ENCODE measurements at regions not wholly inside any gene's neighbourhood (a gene's known extent, or its start where the extent isn't known, plus 50 kb on each side); places are given as distances from the start of the nearest gene placed in this dataset.

DNA sequence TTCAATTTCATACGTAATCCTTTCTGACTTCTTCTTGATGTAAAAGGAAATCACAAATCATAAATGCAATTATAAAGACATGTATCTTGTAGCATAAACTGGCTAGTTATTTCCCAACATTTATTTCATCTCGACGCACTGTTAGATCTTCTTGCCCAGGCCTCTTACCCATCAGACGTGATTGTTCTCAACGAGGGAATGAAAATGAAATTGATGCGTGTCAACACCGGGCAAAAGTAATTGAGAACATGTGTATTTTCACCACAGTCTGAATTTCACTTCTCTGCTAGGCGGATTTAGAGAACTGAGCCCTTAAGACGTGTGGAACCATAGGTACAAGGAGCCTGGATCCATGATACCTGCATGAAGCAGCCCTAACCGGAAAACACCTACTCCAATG, 519.7 kb downstream of the KCNT2 start:
- TF ChIP-seq, protein P1, sequence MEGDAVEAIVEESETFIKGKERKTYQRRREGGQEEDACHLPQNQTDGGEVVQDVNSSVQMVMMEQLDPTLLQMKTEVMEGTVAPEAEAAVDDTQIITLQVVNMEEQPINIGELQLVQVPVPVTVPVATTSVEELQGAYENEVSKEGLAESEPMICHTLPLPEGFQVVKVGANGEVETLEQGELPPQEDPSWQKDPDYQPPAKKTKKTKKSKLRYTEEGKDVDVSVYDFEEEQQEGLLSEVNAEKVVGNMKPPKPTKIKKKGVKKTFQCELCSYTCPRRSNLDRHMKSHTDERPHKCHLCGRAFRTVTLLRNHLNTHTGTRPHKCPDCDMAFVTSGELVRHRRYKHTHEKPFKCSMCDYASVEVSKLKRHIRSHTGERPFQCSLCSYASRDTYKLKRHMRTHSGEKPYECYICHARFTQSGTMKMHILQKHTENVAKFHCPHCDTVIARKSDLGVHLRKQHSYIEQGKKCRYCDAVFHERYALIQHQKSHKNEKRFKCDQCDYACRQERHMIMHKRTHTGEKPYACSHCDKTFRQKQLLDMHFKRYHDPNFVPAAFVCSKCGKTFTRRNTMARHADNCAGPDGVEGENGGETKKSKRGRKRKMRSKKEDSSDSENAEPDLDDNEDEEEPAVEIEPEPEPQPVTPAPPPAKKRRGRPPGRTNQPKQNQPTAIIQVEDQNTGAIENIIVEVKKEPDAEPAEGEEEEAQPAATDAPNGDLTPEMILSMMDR (IDR thresholded peaks at IDR 0.05; ENCODE audit: insufficient read depth in 1 of 2, low read depth in 1 of 2, low read length in 1 of 2, severe bottlenecking in 1 of 2, unreplicated experiment in 1 of 2): no peak
- ChIA-PET CTCF (no interaction called here), POLR2A (no interaction called here)
- no peaks in the 10 kb centered on the region for H3K27me3 ChIP-seq (replicated peaks; ENCODE audit: control insufficient read depth, insufficient read depth, low read length)
- Mint-ChIP-seq H3K27me3 (ENCODE audit: insufficient read depth, unreplicated experiment) (no peaks in the 10 kb centered on the region), H3K36me3 (ENCODE audit: insufficient read depth, unreplicated experiment) (no peaks in the 10 kb centered on the region), H3K9me3 (ENCODE audit: unreplicated experiment) (no peaks in the 10 kb centered on the region), H3K27ac (ENCODE audit: unreplicated experiment) (no peak overlapping the region), H3K4me3 (ENCODE audit: unreplicated experiment) (no peak overlapping the region), H3K4me1 (ENCODE audit: low read depth, unreplicated experiment) (no peaks in the 10 kb centered on the region)
- intact Hi-C loops (cut with micrococcal nuclease; ENCODE audit: unreplicated experiment): no loop called here
- DNase-seq: no peak
- no TSS peak for BruUV-seq (replicated peaks)
- no peak overlapping the region for H3K4me3 ChIP-seq (ENCODE audit: low read depth, low read length)
- no peaks in the 10 kb centered on the region for H3K9me3 ChIP-seq
- no peaks in the 10 kb centered on the region for H3K36me3 ChIP-seq (ENCODE audit: control insufficient read depth, insufficient read depth, low read length)
- H3K4me1 ChIP-seq: no peaks in the 10 kb centered on the region

DNA sequence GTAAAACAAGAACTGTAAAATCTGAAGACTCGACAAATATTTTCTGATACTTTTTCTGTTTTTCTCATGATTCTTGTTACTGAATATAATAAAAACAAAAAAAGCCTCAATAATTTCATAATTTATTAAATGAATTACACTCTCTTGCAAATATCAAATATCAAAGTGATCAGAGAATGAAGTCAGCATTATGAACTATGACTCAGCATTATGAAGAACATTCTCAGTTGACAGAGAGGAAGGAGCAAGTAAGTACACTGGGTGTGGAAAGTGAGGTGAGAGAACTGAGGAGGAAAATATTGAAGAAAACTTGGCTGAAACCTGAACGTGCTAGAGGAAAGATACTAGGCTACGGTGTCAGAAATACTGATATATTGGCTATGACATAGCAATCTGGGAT, 529.5 kb downstream of the KCNT2 start:
- intact Hi-C loops (cut with micrococcal nuclease; ENCODE audit: unreplicated experiment): no loop called here
- Histone ChIP-seq H3K4me1 (no peaks in the 10 kb centered on the region), H3K27me3 (replicated peaks; ENCODE audit: control insufficient read depth, insufficient read depth, low read length) (no peaks in the 10 kb centered on the region), H3K9me3 (no peaks in the 10 kb centered on the region), H3K36me3 (ENCODE audit: control insufficient read depth, insufficient read depth, low read length) (no peaks in the 10 kb centered on the region), H3K4me3 (ENCODE audit: low read depth, low read length) (no peak overlapping the region)
- H3K4me3 Mint-ChIP-seq (ENCODE audit: unreplicated experiment): no peak overlapping the region
- ChIA-PET POLR2A (no interaction called here), CTCF (no interaction called here)
- H3K9me3 Mint-ChIP-seq (ENCODE audit: unreplicated experiment): no peaks in the 10 kb centered on the region
- H3K4me1 Mint-ChIP-seq (ENCODE audit: low read depth, unreplicated experiment): no peaks in the 10 kb centered on the region
- no TSS peak for BruUV-seq (replicated peaks)
- H3K27ac Mint-ChIP-seq (ENCODE audit: unreplicated experiment): no peak overlapping the region
- DNase-seq: no peak
- no peaks in the 10 kb centered on the region for H3K27me3 Mint-ChIP-seq (ENCODE audit: insufficient read depth, unreplicated experiment)
- no peaks in the 10 kb centered on the region for H3K36me3 Mint-ChIP-seq (ENCODE audit: insufficient read depth, unreplicated experiment)
- TF ChIP-seq, protein P1 (IDR thresholded peaks at IDR 0.05; ENCODE audit: insufficient read depth in 1 of 2, low read depth in 1 of 2, low read length in 1 of 2, severe bottlenecking in 1 of 2, unreplicated experiment in 1 of 2): no peak

DNA sequence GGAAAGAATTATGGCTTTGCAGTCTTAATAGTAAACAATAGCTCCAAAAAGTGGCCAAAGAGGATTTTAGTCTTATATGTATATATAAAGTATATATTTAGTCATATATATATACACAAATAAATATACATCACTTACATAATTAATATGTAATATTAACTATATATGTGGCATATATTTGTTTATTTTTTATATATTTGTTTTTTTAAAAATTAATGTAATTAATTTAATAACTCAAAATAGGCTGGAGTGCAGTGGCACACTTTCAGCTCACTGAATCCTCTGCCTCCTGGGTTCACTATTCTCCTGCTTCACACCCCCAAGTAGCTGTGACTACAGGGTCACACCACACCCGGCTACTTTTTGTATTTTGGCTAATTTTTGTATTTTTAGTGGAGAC, 532.6 kb downstream of the KCNT2 start:
- H3K9me3 Mint-ChIP-seq (ENCODE audit: unreplicated experiment): no peaks in the 10 kb centered on the region
- CTCF ChIA-PET: no interaction called here
- intact Hi-C loops (cut with micrococcal nuclease; ENCODE audit: unreplicated experiment): no loop called here
- H3K9me3 ChIP-seq: no peaks in the 10 kb centered on the region
- H3K36me3 ChIP-seq (ENCODE audit: control insufficient read depth, insufficient read depth, low read length): no peaks in the 10 kb centered on the region
- DNase-seq: no peak
- TF ChIP-seq, protein P1 (IDR thresholded peaks at IDR 0.05; ENCODE audit: insufficient read depth in 1 of 2, low read depth in 1 of 2, low read length in 1 of 2, severe bottlenecking in 1 of 2, unreplicated experiment in 1 of 2): no peak
- peaks cover 3% of the 10 kb centered on the region for H3K27me3 Mint-ChIP-seq (ENCODE audit: insufficient read depth, unreplicated experiment)
- no peaks in the 10 kb centered on the region for H3K4me1 ChIP-seq
- H3K27me3 ChIP-seq (replicated peaks; ENCODE audit: control insufficient read depth, insufficient read depth, low read length): no peaks in the 10 kb centered on the region
- POLR2A ChIA-PET: no interaction called here
- no peaks in the 10 kb centered on the region for H3K36me3 Mint-ChIP-seq (ENCODE audit: insufficient read depth, unreplicated experiment)
- no peak overlapping the region for H3K4me3 ChIP-seq (ENCODE audit: low read depth, low read length)
- no peaks in the 10 kb centered on the region for H3K4me1 Mint-ChIP-seq (ENCODE audit: low read depth, unreplicated experiment)
- no peak overlapping the region for H3K4me3 Mint-ChIP-seq (ENCODE audit: unreplicated experiment)
- H3K27ac Mint-ChIP-seq (ENCODE audit: unreplicated experiment): no peak overlapping the region
- no TSS peak for BruUV-seq (replicated peaks)
